GM19025 (cell line): ENCODE measurements at regions not wholly inside any gene's neighbourhood (a gene's known extent, or its start where the extent isn't known, plus 50 kb on each side); places are given as distances from the start of the nearest gene placed in this dataset.

Experiments
- ATAC-seq: cut with Tn5 transposase; IDR thresholded peaks from one replicate; pipeline ENCODE4 v1.9.1; 2021; ENCODE audit warnings: mild to moderate bottlenecking, low read depth, moderate library complexity; ENCODE audit not compliant: unreplicated experiment

- ATAC-seq, result no peak
These were observed 440.6 kb downstream of the MCTP2 start for GRCh38 chr15:94671858-94672532.

- ATAC-seq, result no peak
These were observed 442.4 kb downstream of the MCTP2 start for GRCh38 chr15:94673801-94674200.

- no peak for ATAC-seq
These were observed 442.9 kb downstream of the MCTP2 start for GRCh38 chr15:94674296-94674695.

- ATAC-seq, result no peak
These were observed 445.9 kb downstream of the MCTP2 start for GRCh38 chr15:94677202-94677790.

GRCh38 chr15:94682171-94682570 lies 450.8 kb downstream of the MCTP2 start:
- ATAC-seq, result no peak

- no peak for ATAC-seq
These were observed 452.5 kb downstream of the MCTP2 start for GRCh38 chr15:94683902-94684301.

GRCh38 chr15:94691169-94691568 lies 459.8 kb downstream of the MCTP2 start:
- no peak for ATAC-seq

GRCh38 chr15:94692710-94693109 lies 461.3 kb downstream of the MCTP2 start:
- no peak for ATAC-seq

- ATAC-seq, result no peak
These were observed 468.9 kb downstream of the MCTP2 start for GRCh38 chr15:94700211-94700610.

- no peak for ATAC-seq
These were observed 470.1 kb downstream of the MCTP2 start for GRCh38 chr15:94701281-94701985.

- no peak for ATAC-seq
These were observed 472.2 kb downstream of the MCTP2 start for GRCh38 chr15:94703596-94703995.

- ATAC-seq, result no peak
These were observed 473.1 kb downstream of the MCTP2 start for GRCh38 chr15:94704421-94704820.

- ATAC-seq, result no peak
These were observed 473.6 kb downstream of the MCTP2 start for GRCh38 chr15:94704946-94705345.

- ATAC-seq, result no peak
These were observed 478.0 kb downstream of the MCTP2 start for GRCh38 chr15:94709319-94709718.

GRCh38 chr15:94722024-94722636 lies 490.8 kb downstream of the MCTP2 start:
- no peak for ATAC-seq

- no peak for ATAC-seq
These were observed 492.4 kb downstream of the MCTP2 start for GRCh38 chr15:94723801-94724200.

- no peak for ATAC-seq
These were observed 499.9 kb downstream of the MCTP2 start for GRCh38 chr15:94731286-94731685.

- no peak for ATAC-seq
These were observed 503.1 kb downstream of the MCTP2 start for GRCh38 chr15:94734460-94734859.

GRCh38 chr15:94736236-94736635 lies 504.9 kb downstream of the MCTP2 start:
- no peak for ATAC-seq

- no peak for ATAC-seq
These were observed 508.3 kb downstream of the MCTP2 start for GRCh38 chr15:94739639-94740038.

GRCh38 chr15:94740469-94740868 lies 509.1 kb downstream of the MCTP2 start:
- no peak for ATAC-seq
